GM13977 (cell line): ENCODE measurements at regions not wholly inside any gene's neighbourhood (a gene's known extent, or its start where the extent isn't known, plus 50 kb on each side); places are given as distances from the start of the nearest gene placed in this dataset.

Source experiments
- DNase-seq: peaks from one replicate; pipeline ENCODE4 v3.0.0; 2012; ENCODE audit warnings: low spot score
- in situ Hi-C: fragments of 300-500 bp; cut with MboI; formaldehyde crosslinking; loops from one replicate; pipeline ENCODE4 v1.12.0; 2022; ENCODE audit warnings: low sequenced_read_pairs, low pct_unique_long_range_greater_than_20kb, mixed read lengths, inconsistent platforms; ENCODE audit not compliant: unreplicated experiment
- TF ChIP-seq, protein P1 (sequence below): IDR thresholded peaks from 2 replicates; pipeline ENCODE4 v1.5.1; 2012; ENCODE audit warnings: mild to moderate bottlenecking, control low read depth; ENCODE audit not compliant: insufficient read depth; ENCODE audit errors: extremely low read depth, missing control alignments

DNA sequence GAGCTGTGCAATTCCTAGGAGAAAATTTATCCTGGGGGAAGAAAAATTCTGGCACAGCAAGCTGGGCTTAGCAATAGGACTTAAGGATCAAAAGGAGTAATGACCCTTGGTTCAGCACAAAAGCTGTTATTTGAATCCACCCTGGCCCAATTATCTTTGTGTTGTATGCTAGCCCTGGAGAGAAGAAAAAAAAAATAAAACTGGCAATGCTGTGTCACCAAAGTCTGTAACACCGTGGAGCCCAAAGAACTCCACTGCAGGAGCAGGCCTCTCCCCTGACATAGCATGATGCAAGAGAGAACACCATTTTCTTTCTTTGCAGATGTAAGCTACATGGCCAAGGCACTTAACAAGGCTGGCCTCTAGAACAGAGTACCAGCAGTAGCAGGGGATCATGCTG lies 63.0 kb upstream of the ARHGAP5 start:
- TF ChIP-seq, protein P1, sequence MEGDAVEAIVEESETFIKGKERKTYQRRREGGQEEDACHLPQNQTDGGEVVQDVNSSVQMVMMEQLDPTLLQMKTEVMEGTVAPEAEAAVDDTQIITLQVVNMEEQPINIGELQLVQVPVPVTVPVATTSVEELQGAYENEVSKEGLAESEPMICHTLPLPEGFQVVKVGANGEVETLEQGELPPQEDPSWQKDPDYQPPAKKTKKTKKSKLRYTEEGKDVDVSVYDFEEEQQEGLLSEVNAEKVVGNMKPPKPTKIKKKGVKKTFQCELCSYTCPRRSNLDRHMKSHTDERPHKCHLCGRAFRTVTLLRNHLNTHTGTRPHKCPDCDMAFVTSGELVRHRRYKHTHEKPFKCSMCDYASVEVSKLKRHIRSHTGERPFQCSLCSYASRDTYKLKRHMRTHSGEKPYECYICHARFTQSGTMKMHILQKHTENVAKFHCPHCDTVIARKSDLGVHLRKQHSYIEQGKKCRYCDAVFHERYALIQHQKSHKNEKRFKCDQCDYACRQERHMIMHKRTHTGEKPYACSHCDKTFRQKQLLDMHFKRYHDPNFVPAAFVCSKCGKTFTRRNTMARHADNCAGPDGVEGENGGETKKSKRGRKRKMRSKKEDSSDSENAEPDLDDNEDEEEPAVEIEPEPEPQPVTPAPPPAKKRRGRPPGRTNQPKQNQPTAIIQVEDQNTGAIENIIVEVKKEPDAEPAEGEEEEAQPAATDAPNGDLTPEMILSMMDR = no peak
- in situ Hi-C loops = no loop called here
- no peak for DNase-seq

DNA sequence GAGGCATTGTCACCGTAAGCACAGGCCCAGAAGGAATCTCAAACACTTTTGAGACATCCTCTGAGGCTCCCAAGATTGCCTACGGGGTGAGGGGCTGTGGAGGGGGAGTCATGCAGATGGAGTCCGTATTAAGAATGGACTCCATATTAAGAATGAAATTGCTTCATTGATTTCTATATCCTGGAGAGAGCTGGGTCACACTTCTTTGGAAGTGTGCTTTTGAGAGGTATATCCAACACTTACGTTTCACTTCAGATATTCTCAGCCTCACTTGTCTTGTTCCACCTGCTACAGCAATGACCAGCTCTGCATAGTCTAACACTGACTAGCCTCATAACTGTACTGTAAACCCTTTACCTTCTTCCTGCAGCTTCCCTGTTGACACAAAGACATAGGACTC lies 62.6 kb upstream of the ARHGAP5 start:
- TF ChIP-seq, protein P1 = no peak
- in situ Hi-C loops = no loop called here

DNA sequence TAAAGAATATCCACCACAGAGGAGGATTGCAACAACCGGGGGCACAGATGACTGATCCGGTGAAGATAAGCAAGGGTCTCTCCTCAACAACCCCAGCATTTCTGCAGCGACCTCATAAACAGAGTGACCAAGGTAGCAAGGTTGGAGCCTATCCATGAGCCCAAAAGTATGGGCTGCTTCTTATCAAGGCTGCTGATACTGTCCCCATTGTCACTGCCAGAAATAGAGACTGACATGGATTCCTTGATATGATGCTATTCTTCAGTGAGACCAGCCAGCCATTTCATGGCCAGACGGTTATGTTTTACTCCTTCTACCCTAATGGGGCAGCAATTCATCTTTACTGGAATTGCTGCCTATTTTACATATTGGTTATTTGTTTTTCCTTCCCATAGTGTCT lies 61.9 kb upstream of the ARHGAP5 start:
- no peak for DNase-seq
- in situ Hi-C loops = no loop called here
- TF ChIP-seq, protein P1 = no peak

More for the DNA sequence above, 62.6 kb upstream of the ARHGAP5 start:
- DNase-seq = no peak

GRCh38 chr14:32017587-32017986 lies 59.5 kb upstream of the ARHGAP5 start:
- TF ChIP-seq, protein P1 = no peak
- no peak for DNase-seq
- in situ Hi-C loops = no loop called here

DNA sequence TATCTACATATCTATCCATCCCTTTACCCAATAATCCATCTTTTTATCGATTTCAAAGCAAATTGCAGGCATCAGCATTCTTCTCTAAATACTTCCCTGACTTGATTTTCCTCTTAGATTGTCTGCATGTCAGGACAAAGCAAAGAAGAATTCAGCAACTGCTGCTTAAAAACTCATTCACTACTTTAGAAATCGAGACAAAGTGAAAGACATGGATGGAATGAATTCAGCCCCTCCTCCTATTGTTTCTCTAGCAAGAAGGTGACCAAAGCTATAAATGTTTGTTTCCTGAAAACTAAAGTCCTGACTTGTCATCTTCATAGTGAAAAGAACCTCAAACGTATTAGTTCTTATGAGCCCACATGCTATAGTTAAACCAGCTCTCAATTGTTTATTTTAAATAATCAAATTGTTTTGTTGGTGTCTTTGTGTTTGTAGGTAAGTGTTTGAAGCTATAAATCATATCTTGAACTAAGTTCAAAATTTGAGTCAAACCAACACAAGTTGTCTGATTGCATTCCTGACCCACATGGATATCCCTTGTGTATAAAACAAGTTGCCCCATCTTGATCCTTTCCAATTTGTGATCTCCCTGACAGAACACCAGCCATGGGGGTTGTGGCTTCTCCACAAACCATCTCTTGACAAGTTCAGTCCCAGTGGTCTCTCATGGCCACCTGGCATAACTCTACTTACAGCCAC lies 58.6 kb upstream of the ARHGAP5 start:
- no peak for DNase-seq
- TF ChIP-seq, protein P1 = no peak
- in situ Hi-C loops = no loop called here

DNA sequence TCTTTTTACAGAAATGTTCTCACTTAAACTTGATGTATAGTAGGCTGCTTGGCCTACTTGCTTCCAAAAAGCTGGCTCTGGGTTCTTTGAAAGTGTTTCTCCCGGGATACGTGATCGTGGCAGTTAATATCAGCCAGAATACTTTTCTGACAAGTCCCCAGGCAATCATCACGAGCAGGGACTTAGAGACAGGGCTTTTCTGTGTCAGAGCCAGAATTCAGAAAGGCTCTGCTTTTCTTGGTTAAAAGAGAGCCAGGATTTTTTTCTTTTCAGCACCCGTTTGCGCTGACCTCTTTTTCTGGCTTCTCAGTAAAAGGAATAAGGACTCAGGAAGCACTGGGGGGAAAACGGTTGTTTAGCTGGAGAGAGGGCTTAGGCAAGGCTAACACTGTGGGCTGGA lies 57.8 kb upstream of the ARHGAP5 start:
- DNase-seq = no peak
- in situ Hi-C loops = no loop called here
- TF ChIP-seq, protein P1 = no peak
